ENCODE measurements at regions not wholly inside any gene's neighbourhood (a gene's known extent, or its start where the extent isn't known, plus 50 kb on each side); places are given as distances from the start of the nearest gene placed in this dataset.

- DNase-seq (ENCODE audit: low spot score), result peak; percentile 35
These were observed 51.2 kb upstream of the ABCC4 start for GRCh38 chr13:95352486-95352885.

DNA sequence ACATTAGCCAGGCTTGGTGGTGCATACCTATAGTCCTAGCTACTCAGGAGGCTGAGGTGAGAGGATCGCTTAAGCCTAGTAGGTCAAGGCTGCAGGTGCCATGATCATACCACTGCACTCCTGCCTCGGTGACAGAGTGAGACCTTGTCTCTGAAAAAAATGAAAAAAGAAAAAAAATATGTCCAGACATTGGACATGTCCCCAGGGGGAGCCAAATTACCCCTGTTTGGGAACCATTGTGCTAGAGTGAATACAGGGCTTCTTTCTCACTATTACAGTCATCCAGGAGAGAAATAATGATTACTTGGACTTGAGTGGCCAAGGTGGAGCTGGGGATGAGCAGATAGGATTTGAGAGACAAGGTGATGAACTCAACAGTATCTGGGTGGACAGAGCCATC, 52.9 kb upstream of the ABCC4 start:
- no peak for DNase-seq (ENCODE audit: low spot score)

GRCh38 chr13:95354680-95355487, 53.6 kb upstream of the ABCC4 start:
- no peak for DNase-seq (ENCODE audit: low spot score)

- peak; percentile 29 for DNase-seq (ENCODE audit: low spot score)
These were observed 54.2 kb upstream of the ABCC4 start for GRCh38 chr13:95355494-95355893.

DNA sequence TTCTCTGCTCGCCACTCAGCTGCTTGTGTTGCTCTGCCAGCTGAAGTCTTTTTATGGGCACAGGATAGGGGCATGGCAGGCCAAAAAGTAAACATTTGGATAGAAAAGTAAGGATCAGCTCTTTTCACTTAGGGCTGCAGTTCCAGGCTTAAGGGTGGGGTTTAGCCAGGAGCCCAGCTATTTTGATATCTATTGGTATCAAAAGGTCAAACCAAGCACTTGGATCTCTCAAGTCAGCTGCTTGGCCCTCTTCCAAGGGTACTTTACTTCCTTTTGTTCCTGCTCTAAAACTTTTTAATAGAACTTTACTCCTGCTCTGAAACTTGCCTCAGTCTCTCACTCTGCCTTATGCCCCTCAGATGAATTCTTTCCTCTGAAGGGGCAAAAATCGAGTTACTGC, 55.7 kb upstream of the ABCC4 start:
- no peak for DNase-seq (ENCODE audit: low spot score)

DNA sequence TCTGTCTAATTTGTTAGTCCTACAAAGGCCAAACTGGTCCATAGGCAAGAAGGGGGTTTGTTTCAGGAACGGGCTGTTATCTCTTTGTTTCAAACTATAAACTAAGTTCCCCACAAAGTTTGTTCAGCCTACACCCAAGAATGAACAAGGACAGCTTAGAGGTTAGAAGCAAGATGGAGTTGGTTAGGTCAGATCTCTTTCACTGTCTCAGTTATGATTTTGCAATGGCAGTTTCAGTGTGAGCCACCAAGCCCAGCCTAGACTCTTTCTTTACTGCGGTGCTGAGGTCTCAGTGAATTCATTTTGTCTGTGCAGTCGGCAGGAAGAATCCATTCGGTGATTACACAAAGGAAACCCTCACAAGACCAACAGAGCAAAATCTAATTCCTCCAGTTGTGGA, 56.6 kb upstream of the ABCC4 start:
- no peak for DNase-seq (ENCODE audit: low spot score)

DNA sequence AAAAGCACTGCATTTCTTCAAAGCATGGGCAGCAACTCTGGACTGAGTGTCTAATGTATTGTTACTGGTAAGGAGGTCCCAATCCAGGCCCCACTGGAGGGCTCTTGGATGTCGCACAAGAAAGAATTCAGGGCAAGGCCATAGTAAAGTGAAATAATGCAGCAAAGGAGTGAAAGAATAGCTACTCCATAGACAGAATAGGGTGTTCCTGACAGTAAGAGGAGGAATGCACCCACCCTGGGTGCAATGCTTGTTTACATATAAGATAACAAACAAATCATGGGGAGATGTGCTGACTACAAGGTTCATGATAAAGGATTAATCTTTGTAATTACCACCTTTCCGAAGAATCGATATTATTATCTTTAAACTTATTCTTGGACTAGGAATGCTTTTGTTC, 58.8 kb upstream of the ABCC4 start:
- no peak for DNase-seq (ENCODE audit: low spot score)

- no peak for DNase-seq (ENCODE audit: low spot score)
These were observed 59.3 kb upstream of the ABCC4 start for GRCh38 chr13:95360464-95361097.

DNA sequence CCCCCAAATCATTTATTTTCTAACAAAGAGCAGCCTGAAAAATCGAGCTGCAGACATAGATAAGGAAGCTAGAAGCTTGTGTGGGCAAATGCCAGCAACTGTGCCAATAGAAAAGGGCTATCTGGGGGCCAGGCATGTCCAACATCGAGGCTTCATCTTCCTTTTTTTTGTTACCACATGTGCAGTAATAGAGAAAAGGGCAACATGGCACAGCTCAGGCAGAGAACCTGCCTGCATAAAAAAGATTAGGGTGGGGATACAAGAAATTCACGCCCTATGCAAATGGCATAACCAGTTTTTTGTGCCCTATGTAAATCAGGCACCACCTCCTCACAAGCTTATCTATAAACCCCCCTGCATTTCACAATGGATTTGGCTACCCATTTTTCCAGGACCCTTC, 60.4 kb upstream of the ABCC4 start:
- no peak for DNase-seq (ENCODE audit: low spot score)

GRCh38 chr13:95362666-95363065, 61.4 kb upstream of the ABCC4 start:
- DNase-seq (ENCODE audit: low spot score), result no peak

GRCh38 chr13:95367309-95367843, 66.1 kb upstream of the ABCC4 start:
- DNase-seq (ENCODE audit: low spot score), result no peak

GRCh38 chr13:95368998-95369397, 67.7 kb upstream of the ABCC4 start:
- DNase-seq (ENCODE audit: low spot score), result no peak

DNA sequence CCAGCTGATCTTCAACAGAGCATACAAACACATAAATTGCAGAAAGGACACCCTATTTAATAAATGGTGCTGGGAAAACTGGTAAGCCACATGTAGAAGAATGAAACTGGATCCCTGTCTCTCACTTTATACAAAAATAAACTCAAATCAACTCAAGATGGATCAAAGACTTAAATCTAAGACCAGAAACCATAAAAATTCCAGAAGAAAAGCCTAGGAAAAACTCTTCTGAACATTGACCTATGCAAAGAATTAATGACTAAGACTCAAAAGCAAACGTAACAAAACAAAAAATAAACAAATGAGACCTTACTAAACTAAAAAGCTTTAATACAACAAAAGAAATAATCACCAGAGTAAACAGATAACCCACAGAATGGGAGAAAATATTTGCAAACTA, 74.5 kb upstream of the ABCC4 start:
- DNase-seq (ENCODE audit: low spot score), result peak; percentile 23

GRCh38 chr13:95378603-95379002, 77.4 kb upstream of the ABCC4 start:
- DNase-seq (ENCODE audit: low spot score), result no peak

DNA sequence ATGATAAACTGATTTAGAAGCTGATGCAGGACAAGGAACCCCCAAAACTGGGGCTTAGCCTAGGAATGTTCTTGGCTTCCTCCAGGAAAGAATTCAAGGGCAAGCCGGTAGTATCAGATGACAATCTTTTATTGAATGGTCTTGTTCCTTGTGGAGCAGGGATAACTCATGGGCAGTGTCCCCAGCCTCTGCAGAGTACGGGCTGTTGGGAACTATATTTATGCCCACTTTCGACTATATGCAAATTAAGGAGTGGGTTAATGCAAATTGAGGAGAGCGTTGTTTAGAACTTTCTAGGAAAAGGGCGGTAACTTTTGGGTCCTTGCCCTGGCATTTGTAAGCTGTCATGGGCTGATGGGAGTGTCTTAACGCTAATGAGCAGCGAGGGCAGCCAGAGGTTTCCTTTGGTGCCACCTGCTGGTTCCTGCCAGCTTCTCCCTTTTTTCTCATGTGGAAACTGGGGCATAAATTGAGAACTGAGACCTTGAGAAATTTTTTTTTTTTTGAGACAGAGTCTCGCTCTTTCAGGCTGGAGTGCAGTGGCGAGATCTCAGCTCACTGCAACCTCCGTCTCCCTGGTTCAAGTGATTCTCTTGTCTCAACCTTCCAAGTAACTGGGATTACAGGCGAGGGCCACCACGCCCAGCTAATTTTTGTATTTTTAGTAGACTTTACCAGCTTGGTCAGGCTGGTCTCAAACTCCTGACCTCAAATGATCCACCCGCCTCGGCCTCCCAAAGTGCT, 79.4 kb upstream of the ABCC4 start:
- peak; percentile 78 for DNase-seq (ENCODE audit: low spot score)

DNA sequence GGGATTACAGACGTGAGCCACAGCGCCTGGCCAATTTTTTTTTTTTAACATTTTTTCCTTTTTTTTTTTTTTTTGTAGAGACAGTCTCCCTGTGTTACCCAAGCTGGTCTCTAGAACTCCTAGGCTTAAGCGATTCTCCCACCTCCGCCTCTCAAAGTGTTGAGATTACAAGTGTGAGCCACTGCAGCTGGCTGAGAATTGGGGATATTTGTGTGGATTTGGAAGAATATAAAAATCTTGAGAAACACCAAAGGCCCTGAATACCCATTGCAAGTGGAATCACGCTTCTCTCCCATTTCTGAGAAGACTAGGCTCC, 79.9 kb upstream of the ABCC4 start:
- DNase-seq (ENCODE audit: low spot score), result no peak

- DNase-seq (ENCODE audit: low spot score), result no peak
These were observed 81.2 kb upstream of the ABCC4 start for GRCh38 chr13:95382411-95382810.

DNA sequence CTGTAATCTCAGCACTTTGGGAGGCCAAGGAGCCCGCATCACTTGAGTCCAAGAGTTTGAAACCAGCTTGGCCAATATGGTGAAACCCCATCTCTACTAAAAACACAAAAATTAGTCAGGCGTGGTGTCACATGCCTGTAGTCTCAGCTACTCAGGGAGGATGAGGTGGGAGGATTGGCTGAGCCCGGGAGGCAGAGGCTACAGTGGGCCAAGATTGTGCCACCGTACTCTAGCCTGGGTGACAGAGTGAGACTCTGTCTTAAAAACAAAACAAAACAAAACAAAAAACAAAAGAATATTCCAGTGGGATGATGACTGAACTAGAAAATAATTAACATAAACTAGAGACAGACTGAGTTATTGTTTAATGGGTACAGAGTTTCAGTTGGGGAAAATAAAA, 81.7 kb upstream of the ABCC4 start:
- no peak for DNase-seq (ENCODE audit: low spot score)

DNA sequence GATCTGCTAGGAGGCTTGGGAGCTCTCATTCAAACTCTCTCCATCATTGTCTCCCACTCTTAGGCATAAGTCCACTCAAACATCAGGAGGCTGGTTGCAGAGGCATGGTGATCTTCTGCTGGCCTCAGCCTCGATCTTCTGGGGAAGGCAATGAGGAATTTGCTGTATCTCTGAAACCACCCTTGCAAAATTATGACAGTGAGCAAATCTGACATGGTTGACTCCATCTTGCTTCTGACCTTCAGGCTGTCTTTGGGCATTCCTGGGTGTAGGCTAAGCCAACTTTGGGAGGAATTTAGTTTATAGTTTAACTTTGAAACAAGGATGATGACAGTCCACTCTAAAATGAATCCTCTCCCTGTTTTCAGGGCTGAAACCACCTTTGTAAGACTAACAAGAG, 84.1 kb upstream of the ABCC4 start:
- DNase-seq (ENCODE audit: low spot score), result no peak

- DNase-seq (ENCODE audit: low spot score), result no peak
These were observed 84.5 kb upstream of the ABCC4 start for GRCh38 chr13:95385798-95386197.

- no peak for DNase-seq (ENCODE audit: low spot score)
These were observed 85.1 kb upstream of the ABCC4 start for GRCh38 chr13:95386370-95386769.

DNA sequence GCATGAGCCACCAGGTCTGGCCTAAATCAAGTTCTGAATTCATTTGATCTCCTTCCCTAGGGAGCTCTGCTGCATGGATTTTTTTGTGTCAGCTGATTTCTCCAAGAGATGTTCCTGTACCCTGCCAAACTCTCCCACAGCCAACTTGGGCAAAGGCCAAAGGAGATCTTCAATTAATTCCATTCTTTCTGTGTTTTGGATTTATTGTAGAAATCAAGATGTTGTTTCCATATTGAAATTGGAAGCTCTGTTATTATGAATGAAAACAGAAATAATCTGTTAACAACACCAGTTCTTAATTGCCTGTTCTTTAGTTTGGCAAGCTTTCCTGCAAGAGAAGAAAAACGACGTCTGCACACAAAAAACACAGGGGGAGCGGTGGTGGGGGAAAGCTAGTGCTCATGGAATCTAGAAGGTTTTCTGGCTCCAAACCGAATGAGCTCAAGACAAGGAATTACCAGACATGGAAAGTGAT, 86.5 kb upstream of the ABCC4 start:
- DNase-seq (ENCODE audit: low spot score), result no peak
